Esophagus squamous epithelium (tissue), 4 donors: ENCODE measurements at regions not wholly inside any gene's neighbourhood (a gene's known extent, or its start where the extent isn't known, plus 50 kb on each side); places are given as distances from the start of the nearest gene placed in this dataset.

ENCODE experiments used
- POLR2A ChIP-seq, 4 donors: fragments of 450-650 bp; IDR thresholded peaks; one replicate each; pipeline ENCODE4 v1.6.1; 2017; ENCODE audit warnings: antibody characterized with exemption in 4 of 4, mild to moderate bottlenecking in 4 of 4, moderate library complexity in 3 of 4
- TF ChIP-seq, protein P1 (sequence below), 6 experiments: fragments of 450-650 bp in 4 of 6; fragments of 200-600 bp in 2 of 6; sonication (generic) in 2 of 6; IDR thresholded peaks; one replicate each; pipeline ENCODE4 v1.5.1; 2016 to 2019; ENCODE audit warnings: antibody characterized with exemption in 6 of 6, mild to moderate bottlenecking in 4 of 6, moderate library complexity in 4 of 6

DNA sequence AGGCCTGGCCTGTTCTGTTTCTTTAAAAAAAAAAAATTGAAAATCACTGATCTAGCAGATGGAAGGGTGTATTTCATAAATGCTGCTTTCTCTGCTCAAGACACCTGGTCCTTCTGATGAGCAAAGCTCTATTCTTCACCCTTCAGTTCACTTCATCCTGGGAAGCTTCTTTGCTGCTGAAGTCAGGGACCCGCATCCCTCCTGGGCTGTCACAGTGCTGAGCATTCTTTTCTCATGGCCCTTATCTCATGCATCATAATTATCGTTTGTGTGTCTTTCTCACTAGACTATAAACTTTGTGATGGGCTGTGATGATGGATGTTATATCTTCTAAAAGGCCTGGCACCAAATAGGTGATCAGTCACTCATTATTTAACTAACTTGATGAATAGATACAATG lies 461.0 kb downstream of the GADD45G start:
- TF ChIP-seq, protein P1, sequence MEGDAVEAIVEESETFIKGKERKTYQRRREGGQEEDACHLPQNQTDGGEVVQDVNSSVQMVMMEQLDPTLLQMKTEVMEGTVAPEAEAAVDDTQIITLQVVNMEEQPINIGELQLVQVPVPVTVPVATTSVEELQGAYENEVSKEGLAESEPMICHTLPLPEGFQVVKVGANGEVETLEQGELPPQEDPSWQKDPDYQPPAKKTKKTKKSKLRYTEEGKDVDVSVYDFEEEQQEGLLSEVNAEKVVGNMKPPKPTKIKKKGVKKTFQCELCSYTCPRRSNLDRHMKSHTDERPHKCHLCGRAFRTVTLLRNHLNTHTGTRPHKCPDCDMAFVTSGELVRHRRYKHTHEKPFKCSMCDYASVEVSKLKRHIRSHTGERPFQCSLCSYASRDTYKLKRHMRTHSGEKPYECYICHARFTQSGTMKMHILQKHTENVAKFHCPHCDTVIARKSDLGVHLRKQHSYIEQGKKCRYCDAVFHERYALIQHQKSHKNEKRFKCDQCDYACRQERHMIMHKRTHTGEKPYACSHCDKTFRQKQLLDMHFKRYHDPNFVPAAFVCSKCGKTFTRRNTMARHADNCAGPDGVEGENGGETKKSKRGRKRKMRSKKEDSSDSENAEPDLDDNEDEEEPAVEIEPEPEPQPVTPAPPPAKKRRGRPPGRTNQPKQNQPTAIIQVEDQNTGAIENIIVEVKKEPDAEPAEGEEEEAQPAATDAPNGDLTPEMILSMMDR (IDR thresholded peaks at IDR 0.05): no peak
- no peak for TF ChIP-seq POLR2A (IDR thresholded peaks at IDR 0.05)
